HEK293 (cell line): ENCODE measurements at regions not wholly inside any gene's neighbourhood (a gene's known extent, or its start where the extent isn't known, plus 50 kb on each side); places are given as distances from the start of the nearest gene placed in this dataset.

Source experiments
- CTCF ChIA-PET: fragments of 350-600 bp; formaldehyde crosslinking; extraction: SDS; loops from one replicate; lab custom pipeline; 2021; ENCODE audit warnings: antibody characterized with exemption; lab: Yijun Ruan, JAX
- POLR2A ChIA-PET: fragments of 300-600 bp; formaldehyde crosslinking; extraction: SDS; loops from one replicate; lab custom pipeline; 2020; ENCODE audit warnings: antibody characterized with exemption, inconsistent platforms; lab: Yijun Ruan, JAX
- H3K27ac ChIP-seq: fragments of 200-500 bp; sonication (Bioruptor generic); 2 replicates; pipeline ENCODE4 v1.5.1; 2014; ENCODE audit warnings: low read depth, low read length, control low read depth, inconsistent platforms; ENCODE audit errors: extremely low read depth
- H3K36me3 ChIP-seq, 2 experiments: fragments of 200-500 bp in 1 of 2; sonication (Bioruptor generic) in 1 of 2; 1 replicate in 1 of 2; 2 replicates in 1 of 2; pipeline ENCODE4 v1.5.1; 2014 to 2017; ENCODE audit warnings: inconsistent platforms in 2 of 2, low read length in 2 of 2; ENCODE audit not compliant: control insufficient read depth in 2 of 2, insufficient read depth in 1 of 2
- H3K4me1 ChIP-seq: fragments of 200-500 bp; sonication (Bioruptor generic); 2 replicates; pipeline ENCODE4 v1.5.1; 2014; ENCODE audit warnings: mild to moderate bottlenecking, low read length, inconsistent platforms; ENCODE audit not compliant: control insufficient read depth, insufficient read depth
- H3K4me3 ChIP-seq: 2 replicates; pipeline ENCODE4 v1.5.1; 2011; ENCODE audit warnings: low read depth, mild to moderate bottlenecking, control low read depth, low read length, moderate library complexity
- H3K9me3 ChIP-seq: fragments of 200-500 bp; sonication (Bioruptor generic); 2 replicates; pipeline ENCODE4 v1.5.1; 2014; ENCODE audit warnings: low read depth, low read length, inconsistent platforms; ENCODE audit not compliant: control insufficient read depth, insufficient read depth
- BCL11B ChIP-seq: fragments of 450-650 bp; formaldehyde crosslinking; IDR thresholded peaks from 2 replicates; pipeline ENCODE4 v1.5.1; 2016; ENCODE audit warnings: low read depth, missing biosample characterization, missing genetic modification characterization
- GFI1B ChIP-seq: fragments of 450-650 bp; formaldehyde crosslinking; IDR thresholded peaks from 2 replicates; pipeline ENCODE4 v1.5.1; 2016; ENCODE audit warnings: missing biosample characterization, missing genetic modification characterization
- GLI4 ChIP-seq: fragments of 450-650 bp; formaldehyde crosslinking; IDR thresholded peaks from 2 replicates; pipeline ENCODE4 v1.5.1; 2016; ENCODE audit warnings: missing biosample characterization, missing genetic modification characterization
- HOXA7 ChIP-seq: sonication (generic); formaldehyde crosslinking; IDR thresholded peaks from 2 replicates; pipeline ENCODE4 v1.8.1; 2022; ENCODE audit warnings: missing genetic modification reagents, borderline replicate concordance
- HOXC10 ChIP-seq: sonication (generic); formaldehyde crosslinking; IDR thresholded peaks from 2 replicates; pipeline ENCODE4 v1.8.1; 2023; ENCODE audit warnings: mild to moderate bottlenecking, missing genetic modification reagents
- KLF1 ChIP-seq: fragments of 450-650 bp; formaldehyde crosslinking; IDR thresholded peaks from 2 replicates; pipeline ENCODE4 v1.5.1; 2016; ENCODE audit warnings: missing biosample characterization, missing genetic modification characterization
- KLF8 ChIP-seq: fragments of 450-650 bp; formaldehyde crosslinking; IDR thresholded peaks from 2 replicates; pipeline ENCODE4 v1.5.1; 2016; ENCODE audit warnings: missing biosample characterization, missing genetic modification characterization
- KLF9 ChIP-seq: fragments of 450-650 bp; formaldehyde crosslinking; IDR thresholded peaks from 2 replicates; pipeline ENCODE4 v1.5.1; 2016; ENCODE audit warnings: missing biosample characterization, missing genetic modification characterization, low read depth
- SP7 ChIP-seq: fragments of 450-650 bp; formaldehyde crosslinking; IDR thresholded peaks from 2 replicates; pipeline ENCODE4 v1.5.1; 2016; ENCODE audit warnings: missing biosample characterization, missing genetic modification characterization
- ZNF121 ChIP-seq: fragments of 450-650 bp; formaldehyde crosslinking; IDR thresholded peaks from 2 replicates; pipeline ENCODE4 v1.5.1; 2016; ENCODE audit warnings: missing biosample characterization, missing genetic modification characterization
- ZNF138 ChIP-seq: fragments of 450-650 bp; formaldehyde crosslinking; IDR thresholded peaks from 2 replicates; pipeline ENCODE4 v1.5.1; 2016; ENCODE audit warnings: missing biosample characterization, missing genetic modification characterization, borderline replicate concordance
- ZNF157 ChIP-seq: fragments of 450-650 bp; formaldehyde crosslinking; IDR thresholded peaks from 2 replicates; pipeline ENCODE4 v1.5.1; 2016; ENCODE audit warnings: missing biosample characterization, missing genetic modification characterization
- ZNF266 ChIP-seq: fragments of 450-650 bp; formaldehyde crosslinking; IDR thresholded peaks from 2 replicates; pipeline ENCODE4 v1.5.1; 2016; ENCODE audit warnings: missing biosample characterization, missing genetic modification characterization, low read depth
- ZNF324 ChIP-seq: fragments of 450-650 bp; formaldehyde crosslinking; IDR thresholded peaks from 2 replicates; pipeline ENCODE4 v1.5.1; 2016; ENCODE audit warnings: missing biosample characterization, missing genetic modification characterization
- ZNF335 ChIP-seq: fragments of 450-650 bp; formaldehyde crosslinking; conservative IDR thresholded peaks from 2 replicates; pipeline ENCODE4 v1.5.1; 2016; ENCODE audit warnings: missing biosample characterization, missing genetic modification characterization
- ZNF341 ChIP-seq: fragments of 450-650 bp; formaldehyde crosslinking; IDR thresholded peaks from 2 replicates; pipeline ENCODE4; 2016; ENCODE audit warnings: low read depth, missing biosample characterization, missing genetic modification characterization
- ZNF37A ChIP-seq: fragments of 450-650 bp; IDR thresholded peaks from 2 replicates; pipeline ENCODE4 v1.5.1; 2018; ENCODE audit warnings: missing biosample characterization, missing genetic modification characterization
- ZNF558 ChIP-seq: fragments of 450-650 bp; formaldehyde crosslinking; IDR thresholded peaks from 2 replicates; pipeline ENCODE4 v1.5.1; 2016; ENCODE audit warnings: missing biosample characterization, missing genetic modification characterization
- ZNF654 ChIP-seq: fragments of 450-650 bp; formaldehyde crosslinking; IDR thresholded peaks from 2 replicates; pipeline ENCODE4 v1.5.1; 2016; ENCODE audit warnings: low read depth, missing biosample characterization, missing genetic modification characterization
- ZNF701 ChIP-seq: fragments of 450-650 bp; formaldehyde crosslinking; IDR thresholded peaks from 2 replicates; pipeline ENCODE4 v1.5.1; 2016; ENCODE audit warnings: missing biosample characterization, missing genetic modification characterization
- ZNF792 ChIP-seq: fragments of 450-650 bp; formaldehyde crosslinking; IDR thresholded peaks from 2 replicates; pipeline ENCODE4 v1.5.1; 2016; ENCODE audit warnings: missing biosample characterization, missing genetic modification characterization
- ZNF843 ChIP-seq: fragments of 450-650 bp; formaldehyde crosslinking; IDR thresholded peaks from 2 replicates; pipeline ENCODE4 v1.5.1; 2016; ENCODE audit warnings: missing biosample characterization, missing genetic modification characterization
- TF ChIP-seq, protein P1 (sequence below): fragments of 450-650 bp; formaldehyde crosslinking; IDR thresholded peaks from 2 replicates; pipeline ENCODE4 v1.5.1; 2017; ENCODE audit warnings: missing biosample characterization, missing genetic modification characterization
- TF ChIP-seq, protein P2 (sequence below): fragments of 450-650 bp; formaldehyde crosslinking; IDR thresholded peaks from 2 replicates; pipeline ENCODE4 v1.5.1; 2016; ENCODE audit warnings: missing biosample characterization, missing genetic modification characterization
- TF ChIP-seq, protein P3 (sequence below): fragments of 450-650 bp; formaldehyde crosslinking; IDR thresholded peaks from 2 replicates; pipeline ENCODE4 v1.5.1; 2016; ENCODE audit warnings: missing biosample characterization, missing genetic modification characterization
- TF ChIP-seq, protein P4 (sequence below): fragments of 450-650 bp; formaldehyde crosslinking; IDR thresholded peaks from 2 replicates; pipeline ENCODE4 v1.5.1; 2016; ENCODE audit warnings: missing biosample characterization, missing genetic modification characterization
- TF ChIP-seq, protein P5 (sequence below): fragments of 450-650 bp; formaldehyde crosslinking; optimal IDR thresholded peaks from 2 replicates; pipeline ENCODE3; 2016; ENCODE audit warnings: missing biosample characterization, mild to moderate bottlenecking, missing genetic modification characterization
- TF ChIP-seq, protein P6 (sequence below): fragments of 450-650 bp; formaldehyde crosslinking; IDR thresholded peaks from 2 replicates; pipeline ENCODE4 v1.5.1; 2016; ENCODE audit warnings: missing biosample characterization, missing genetic modification characterization, low read depth
- TF ChIP-seq, protein P7 (sequence below): fragments of 450-650 bp; formaldehyde crosslinking; conservative IDR thresholded peaks from 2 replicates; pipeline ENCODE4 v1.5.1; 2016; ENCODE audit warnings: low read depth, missing biosample characterization, missing genetic modification characterization

DNA sequence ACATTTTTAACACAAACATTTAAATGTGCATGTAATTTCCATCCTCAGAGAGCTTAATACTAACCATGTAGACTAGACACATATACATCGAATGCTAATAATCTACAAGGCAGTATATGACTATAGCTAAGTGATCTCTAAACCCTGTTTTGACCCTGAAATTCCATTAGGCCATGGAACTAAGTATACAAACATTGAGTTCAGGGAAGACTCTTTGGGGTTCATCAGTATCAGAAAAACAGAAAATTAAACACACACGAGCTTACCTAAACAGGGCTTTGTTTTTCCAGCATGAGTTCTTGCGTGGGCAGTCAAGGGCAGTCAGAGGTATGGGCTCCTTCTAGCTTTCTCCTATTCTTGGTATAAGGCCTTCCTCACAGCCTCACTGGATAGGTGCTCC, 106.0 kb upstream of the COPS8 start:
- POLR2A ChIA-PET, result no interaction called here
- CTCF ChIA-PET, result interaction anchor here (1.4 kb wide), 1 partner anchor 467 kb away, joined by 3 read pairs; no protein-coding TSS in a partner anchor

DNA sequence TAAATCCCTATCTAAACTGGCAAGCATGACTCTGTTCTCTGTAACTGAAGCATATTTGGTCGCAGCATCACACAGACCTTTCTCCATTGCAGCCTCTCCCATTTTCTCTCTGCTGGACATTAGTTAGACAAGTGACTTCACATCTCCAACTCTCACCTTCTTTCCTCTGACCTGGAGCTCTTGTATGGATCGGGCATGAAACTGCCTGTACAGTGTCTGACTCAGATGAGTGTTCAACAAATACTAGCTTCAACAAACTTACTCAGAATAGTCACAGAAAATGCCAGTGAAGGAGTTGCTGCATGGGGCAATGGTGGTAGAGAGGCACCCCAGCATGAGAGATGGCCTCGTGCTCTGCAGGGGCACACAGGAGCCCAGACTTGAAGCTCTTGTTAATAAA, 104.7 kb upstream of the COPS8 start:
- Histone ChIP-seq H3K36me3 (no peaks in the 10 kb centered on the region), H3K4me3 (no peak overlapping the region), H3K4me1 (no peaks in the 10 kb centered on the region), H3K27ac (no peak overlapping the region), H3K9me3 (no peaks in the 10 kb centered on the region)
- ChIA-PET POLR2A (no interaction called here), CTCF (interaction anchor here (0.6 to 0.7 kb wide), 2 partner anchors 22 to 234 kb away, joined by 3 read pairs; no protein-coding TSS in a partner anchor)
- no peak for TF ChIP-seq ZNF558 (tag by site-specific recombination)
- TF ChIP-seq KLF8 (tag by site-specific recombination), result no peak
- no peak for TF ChIP-seq GFI1B (tag by site-specific recombination)
- no peak for TF ChIP-seq SP7 (tag by site-specific recombination)
- TF ChIP-seq ZNF37A (tag by site-specific recombination), result no peak
- TF ChIP-seq, protein P1, sequence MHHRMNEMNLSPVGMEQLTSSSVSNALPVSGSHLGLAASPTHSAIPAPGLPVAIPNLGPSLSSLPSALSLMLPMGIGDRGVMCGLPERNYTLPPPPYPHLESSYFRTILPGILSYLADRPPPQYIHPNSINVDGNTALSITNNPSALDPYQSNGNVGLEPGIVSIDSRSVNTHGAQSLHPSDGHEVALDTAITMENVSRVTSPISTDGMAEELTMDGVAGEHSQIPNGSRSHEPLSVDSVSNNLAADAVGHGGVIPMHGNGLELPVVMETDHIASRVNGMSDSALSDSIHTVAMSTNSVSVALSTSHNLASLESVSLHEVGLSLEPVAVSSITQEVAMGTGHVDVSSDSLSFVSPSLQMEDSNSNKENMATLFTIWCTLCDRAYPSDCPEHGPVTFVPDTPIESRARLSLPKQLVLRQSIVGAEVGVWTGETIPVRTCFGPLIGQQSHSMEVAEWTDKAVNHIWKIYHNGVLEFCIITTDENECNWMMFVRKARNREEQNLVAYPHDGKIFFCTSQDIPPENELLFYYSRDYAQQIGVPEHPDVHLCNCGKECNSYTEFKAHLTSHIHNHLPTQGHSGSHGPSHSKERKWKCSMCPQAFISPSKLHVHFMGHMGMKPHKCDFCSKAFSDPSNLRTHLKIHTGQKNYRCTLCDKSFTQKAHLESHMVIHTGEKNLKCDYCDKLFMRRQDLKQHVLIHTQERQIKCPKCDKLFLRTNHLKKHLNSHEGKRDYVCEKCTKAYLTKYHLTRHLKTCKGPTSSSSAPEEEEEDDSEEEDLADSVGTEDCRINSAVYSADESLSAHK (tag by site-specific recombination), result no peak
- no peak for TF ChIP-seq HOXA7 (CRISPR knock-in tag)
- TF ChIP-seq, protein P2, sequence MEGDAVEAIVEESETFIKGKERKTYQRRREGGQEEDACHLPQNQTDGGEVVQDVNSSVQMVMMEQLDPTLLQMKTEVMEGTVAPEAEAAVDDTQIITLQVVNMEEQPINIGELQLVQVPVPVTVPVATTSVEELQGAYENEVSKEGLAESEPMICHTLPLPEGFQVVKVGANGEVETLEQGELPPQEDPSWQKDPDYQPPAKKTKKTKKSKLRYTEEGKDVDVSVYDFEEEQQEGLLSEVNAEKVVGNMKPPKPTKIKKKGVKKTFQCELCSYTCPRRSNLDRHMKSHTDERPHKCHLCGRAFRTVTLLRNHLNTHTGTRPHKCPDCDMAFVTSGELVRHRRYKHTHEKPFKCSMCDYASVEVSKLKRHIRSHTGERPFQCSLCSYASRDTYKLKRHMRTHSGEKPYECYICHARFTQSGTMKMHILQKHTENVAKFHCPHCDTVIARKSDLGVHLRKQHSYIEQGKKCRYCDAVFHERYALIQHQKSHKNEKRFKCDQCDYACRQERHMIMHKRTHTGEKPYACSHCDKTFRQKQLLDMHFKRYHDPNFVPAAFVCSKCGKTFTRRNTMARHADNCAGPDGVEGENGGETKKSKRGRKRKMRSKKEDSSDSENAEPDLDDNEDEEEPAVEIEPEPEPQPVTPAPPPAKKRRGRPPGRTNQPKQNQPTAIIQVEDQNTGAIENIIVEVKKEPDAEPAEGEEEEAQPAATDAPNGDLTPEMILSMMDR (tag by site-specific recombination), result no peak
- TF ChIP-seq, protein P3, sequence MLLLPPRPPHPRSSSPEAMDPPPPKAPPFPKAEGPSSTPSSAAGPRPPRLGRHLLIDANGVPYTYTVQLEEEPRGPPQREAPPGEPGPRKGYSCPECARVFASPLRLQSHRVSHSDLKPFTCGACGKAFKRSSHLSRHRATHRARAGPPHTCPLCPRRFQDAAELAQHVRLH, result no peak
- TF ChIP-seq ZNF138 (tag by site-specific recombination), result no peak
- TF ChIP-seq, protein P4, sequence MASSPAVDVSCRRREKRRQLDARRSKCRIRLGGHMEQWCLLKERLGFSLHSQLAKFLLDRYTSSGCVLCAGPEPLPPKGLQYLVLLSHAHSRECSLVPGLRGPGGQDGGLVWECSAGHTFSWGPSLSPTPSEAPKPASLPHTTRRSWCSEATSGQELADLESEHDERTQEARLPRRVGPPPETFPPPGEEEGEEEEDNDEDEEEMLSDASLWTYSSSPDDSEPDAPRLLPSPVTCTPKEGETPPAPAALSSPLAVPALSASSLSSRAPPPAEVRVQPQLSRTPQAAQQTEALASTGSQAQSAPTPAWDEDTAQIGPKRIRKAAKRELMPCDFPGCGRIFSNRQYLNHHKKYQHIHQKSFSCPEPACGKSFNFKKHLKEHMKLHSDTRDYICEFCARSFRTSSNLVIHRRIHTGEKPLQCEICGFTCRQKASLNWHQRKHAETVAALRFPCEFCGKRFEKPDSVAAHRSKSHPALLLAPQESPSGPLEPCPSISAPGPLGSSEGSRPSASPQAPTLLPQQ, result no peak
- TF ChIP-seq, protein P5, sequence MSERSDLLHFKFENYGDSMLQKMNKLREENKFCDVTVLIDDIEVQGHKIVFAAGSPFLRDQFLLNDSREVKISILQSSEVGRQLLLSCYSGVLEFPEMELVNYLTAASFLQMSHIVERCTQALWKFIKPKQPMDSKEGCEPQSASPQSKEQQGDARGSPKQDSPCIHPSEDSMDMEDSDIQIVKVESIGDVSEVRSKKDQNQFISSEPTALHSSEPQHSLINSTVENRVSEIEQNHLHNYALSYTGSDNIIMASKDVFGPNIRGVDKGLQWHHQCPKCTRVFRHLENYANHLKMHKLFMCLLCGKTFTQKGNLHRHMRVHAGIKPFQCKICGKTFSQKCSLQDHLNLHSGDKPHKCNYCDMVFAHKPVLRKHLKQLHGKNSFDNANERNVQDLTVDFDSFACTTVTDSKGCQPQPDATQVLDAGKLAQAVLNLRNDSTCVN, result no peak

More for the DNA sequence above, 106.0 kb upstream of the COPS8 start:
- no peak overlapping the region for H3K4me3 ChIP-seq
- H3K36me3 ChIP-seq, result no peaks in the 10 kb centered on the region
- no peak overlapping the region for H3K27ac ChIP-seq
- no peaks in the 10 kb centered on the region for H3K9me3 ChIP-seq
- no peaks in the 10 kb centered on the region for H3K4me1 ChIP-seq
- TF ChIP-seq KLF1 (tag by site-specific recombination) (no peak), ZNF335 (no peak), ZNF843 (no peak), GLI4 (tag by site-specific recombination) (no peak), ZNF341 (tag by site-specific recombination) (no peak), ZNF121 (no peak), BCL11B (tag by site-specific recombination) (no peak), ZNF701 (tag by site-specific recombination) (no peak), ZNF157 (tag by site-specific recombination) (no peak), ZNF792 (no peak), KLF9 (tag by site-specific recombination) (no peak), ZNF266 (tag by site-specific recombination) (no peak), HOXC10 (CRISPR knock-in tag) (no peak), ZNF324 (tag by site-specific recombination) (no peak), ZNF654 (tag by site-specific recombination) (no peak)
- TF ChIP-seq, protein P6, sequence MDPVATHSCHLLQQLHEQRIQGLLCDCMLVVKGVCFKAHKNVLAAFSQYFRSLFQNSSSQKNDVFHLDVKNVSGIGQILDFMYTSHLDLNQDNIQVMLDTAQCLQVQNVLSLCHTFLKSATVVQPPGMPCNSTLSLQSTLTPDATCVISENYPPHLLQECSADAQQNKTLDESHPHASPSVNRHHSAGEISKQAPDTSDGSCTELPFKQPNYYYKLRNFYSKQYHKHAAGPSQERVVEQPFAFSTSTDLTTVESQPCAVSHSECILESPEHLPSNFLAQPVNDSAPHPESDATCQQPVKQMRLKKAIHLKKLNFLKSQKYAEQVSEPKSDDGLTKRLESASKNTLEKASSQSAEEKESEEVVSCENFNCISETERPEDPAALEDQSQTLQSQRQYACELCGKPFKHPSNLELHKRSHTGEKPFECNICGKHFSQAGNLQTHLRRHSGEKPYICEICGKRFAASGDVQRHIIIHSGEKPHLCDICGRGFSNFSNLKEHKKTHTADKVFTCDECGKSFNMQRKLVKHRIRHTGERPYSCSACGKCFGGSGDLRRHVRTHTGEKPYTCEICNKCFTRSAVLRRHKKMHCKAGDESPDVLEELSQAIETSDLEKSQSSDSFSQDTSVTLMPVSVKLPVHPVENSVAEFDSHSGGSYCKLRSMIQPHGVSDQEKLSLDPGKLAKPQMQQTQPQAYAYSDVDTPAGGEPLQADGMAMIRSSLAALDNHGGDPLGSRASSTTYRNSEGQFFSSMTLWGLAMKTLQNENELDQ (tag by site-specific recombination), result no peak
- TF ChIP-seq, protein P7, sequence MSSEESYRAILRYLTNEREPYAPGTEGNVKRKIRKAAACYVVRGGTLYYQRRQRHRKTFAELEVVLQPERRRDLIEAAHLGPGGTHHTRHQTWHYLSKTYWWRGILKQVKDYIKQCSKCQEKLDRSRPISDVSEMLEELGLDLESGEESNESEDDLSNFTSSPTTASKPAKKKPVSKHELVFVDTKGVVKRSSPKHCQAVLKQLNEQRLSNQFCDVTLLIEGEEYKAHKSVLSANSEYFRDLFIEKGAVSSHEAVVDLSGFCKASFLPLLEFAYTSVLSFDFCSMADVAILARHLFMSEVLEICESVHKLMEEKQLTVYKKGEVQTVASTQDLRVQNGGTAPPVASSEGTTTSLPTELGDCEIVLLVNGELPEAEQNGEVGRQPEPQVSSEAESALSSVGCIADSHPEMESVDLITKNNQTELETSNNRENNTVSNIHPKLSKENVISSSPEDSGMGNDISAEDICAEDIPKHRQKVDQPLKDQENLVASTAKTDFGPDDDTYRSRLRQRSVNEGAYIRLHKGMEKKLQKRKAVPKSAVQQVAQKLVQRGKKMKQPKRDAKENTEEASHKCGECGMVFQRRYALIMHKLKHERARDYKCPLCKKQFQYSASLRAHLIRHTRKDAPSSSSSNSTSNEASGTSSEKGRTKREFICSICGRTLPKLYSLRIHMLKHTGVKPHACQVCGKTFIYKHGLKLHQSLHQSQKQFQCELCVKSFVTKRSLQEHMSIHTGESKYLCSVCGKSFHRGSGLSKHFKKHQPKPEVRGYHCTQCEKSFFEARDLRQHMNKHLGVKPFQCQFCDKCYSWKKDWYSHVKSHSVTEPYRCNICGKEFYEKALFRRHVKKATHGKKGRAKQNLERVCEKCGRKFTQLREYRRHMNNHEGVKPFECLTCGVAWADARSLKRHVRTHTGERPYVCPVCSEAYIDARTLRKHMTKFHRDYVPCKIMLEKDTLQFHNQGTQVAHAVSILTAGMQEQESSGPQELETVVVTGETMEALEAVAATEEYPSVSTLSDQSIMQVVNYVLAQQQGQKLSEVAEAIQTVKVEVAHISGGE (tag by site-specific recombination), result no peak
